NCI-H1436 (cell line): ENCODE measurements at regions not wholly inside any gene's neighbourhood (a gene's known extent, or its start where the extent isn't known, plus 50 kb on each side); places are given as distances from the start of the nearest gene placed in this dataset.
"Not testable (repeated sequence)": the region's sequence is repeated elsewhere in the genome, so short reads cannot be mapped to it uniquely, and the experiment has no call there.

Source experiments
- DNase-seq: peaks from one replicate; lab custom pipeline; 2025; lab: John Stamatoyannopoulos, UW

DNA sequence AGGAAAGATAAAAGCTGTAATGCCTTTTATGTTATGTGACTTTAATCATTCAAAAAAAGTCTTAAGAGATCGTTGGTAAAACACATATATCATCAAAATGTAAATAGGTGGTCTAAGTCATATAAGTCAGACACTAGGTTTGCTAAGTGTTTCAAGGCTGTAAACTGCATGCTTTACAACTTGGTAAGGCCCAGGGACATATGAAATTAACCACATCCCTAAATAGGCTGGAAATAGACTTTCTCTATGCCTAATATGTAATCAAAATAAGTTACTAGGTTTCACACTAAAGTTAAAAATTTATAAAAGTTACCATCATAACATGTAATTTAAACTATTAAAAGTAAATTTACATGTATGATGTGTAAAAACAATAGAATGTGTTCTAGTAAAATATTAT lies 946.3 kb upstream of the LRATD1 start:
- DNase-seq, result no peak

DNA sequence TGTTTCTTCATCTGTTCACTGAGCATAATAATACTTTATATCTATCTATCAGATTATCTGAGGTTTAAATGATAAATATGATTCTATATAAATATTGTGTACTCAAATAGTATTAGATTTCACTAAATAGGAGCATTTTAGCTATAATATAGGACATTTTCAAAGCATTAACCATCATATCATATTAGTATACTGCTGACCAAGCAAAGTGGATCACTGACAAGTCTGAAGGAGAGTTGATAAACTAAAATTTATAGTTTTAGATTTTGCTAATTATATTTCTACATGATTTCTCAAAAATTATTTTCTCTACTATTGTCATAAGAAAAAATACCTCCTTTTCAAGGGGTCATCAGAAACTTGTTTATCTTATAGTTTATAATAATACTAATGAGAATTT lies 937.8 kb upstream of the LRATD1 start:
- DNase-seq, result no peak

GRCh38 chr2:13696601-13697000 lies 935.9 kb upstream of the LRATD1 start:
- DNase-seq, result no peak

- DNase-seq, result no peak
Observed at GRCh38 chr2:13698847-13699246, 933.7 kb upstream of the LRATD1 start.

DNA sequence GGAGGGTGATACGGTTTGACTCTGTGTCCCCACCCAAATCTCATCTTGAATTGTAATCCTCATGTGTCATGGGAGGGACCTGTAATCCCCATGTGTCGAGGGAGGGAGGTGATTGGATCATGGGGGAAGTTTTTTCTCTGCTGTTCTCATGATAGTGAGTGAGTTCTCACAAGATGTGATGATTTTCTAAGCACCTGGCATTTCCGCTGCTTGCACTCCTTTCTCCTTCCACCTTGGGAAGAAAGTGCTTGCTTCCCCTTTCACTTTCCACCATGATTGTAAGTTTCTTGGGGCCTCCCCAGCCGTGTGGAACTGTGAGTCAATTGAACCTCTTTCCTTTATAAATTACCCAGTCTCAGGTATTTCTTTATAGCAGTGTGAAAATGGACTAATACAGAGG lies 932.6 kb upstream of the LRATD1 start:
- DNase-seq, result not testable (repeated sequence)

DNA sequence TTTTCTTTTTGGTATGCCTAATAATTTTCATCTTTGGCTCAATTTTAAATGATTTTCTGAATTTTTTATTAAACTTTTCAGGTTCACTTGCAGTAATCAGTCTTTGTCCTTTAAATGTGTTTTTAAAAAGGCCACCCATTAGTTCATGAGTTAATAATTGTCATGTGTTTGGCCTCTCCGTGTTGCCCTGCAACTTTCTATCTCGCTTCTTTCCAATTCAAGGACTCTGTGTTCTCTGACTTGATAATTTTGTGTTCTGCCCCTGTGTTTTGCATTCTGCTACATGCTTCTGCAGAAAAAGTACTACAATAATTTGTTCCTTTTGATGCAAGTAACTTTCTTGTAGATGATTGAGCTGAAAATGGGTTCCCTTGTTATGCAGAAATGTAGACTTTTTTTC lies 921.4 kb upstream of the LRATD1 start:
- no peak for DNase-seq

DNA sequence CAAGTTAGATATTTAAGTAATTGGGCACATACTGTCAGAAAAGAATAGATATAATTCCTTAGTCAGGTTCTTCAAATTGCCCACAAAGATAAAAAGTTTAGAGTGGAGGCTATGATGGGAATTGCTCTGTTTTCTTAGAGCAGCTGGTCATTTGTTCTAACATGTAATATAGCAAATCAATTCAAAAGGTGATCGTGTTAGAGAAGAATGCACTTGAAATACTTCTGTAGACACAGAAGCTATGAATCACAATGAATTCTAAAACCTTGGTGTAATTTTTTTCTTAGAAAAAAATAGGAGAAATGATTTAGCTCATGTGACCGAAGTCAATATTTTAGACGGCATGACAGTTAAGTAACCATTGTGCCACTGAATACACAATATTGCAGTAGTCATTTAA lies 918.1 kb upstream of the LRATD1 start:
- DNase-seq, result no peak

DNA sequence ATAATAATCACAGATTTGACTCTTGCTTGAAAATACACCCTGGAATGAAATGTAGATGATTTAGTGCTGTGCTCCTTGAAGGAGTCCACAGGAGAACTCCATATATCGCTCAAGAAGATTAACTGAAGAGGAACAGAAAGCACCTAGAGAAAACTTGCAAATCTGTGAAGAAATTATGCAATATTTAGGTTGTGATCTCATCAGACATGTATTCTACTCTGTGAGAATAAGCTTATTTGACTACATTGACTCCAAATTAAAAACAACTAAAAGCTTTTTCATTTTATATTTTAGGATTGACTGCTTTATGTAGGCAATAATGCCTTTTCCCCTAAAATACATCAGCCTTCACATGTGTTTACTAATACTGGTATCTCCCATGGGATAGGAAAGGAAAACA lies 906.6 kb upstream of the LRATD1 start:
- DNase-seq, result no peak

- DNase-seq, result no peak
Observed at GRCh38 chr2:13745330-13745729, 887.2 kb upstream of the LRATD1 start.

DNA sequence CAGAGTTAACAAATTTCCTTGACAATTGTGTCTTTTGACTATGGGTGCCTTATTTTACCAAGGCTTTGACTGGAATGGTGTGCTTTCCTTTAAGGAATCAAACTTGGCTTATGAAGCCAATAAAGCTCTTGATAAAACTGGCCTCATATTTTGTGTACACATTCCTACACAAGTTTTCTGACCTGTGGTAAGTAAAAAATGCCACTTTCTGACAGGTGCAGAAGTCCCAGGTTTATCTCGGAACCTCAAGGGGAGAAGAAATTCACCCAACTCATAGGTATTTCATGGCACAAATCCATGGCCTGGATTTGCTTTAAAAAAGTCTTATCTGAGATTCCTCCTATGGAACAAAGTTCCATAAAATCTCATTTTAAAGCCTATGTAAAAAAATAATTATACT lies 880.6 kb upstream of the LRATD1 start:
- no peak for DNase-seq

GRCh38 chr2:13758412-13758811 lies 874.1 kb upstream of the LRATD1 start:
- DNase-seq, result no peak

DNA sequence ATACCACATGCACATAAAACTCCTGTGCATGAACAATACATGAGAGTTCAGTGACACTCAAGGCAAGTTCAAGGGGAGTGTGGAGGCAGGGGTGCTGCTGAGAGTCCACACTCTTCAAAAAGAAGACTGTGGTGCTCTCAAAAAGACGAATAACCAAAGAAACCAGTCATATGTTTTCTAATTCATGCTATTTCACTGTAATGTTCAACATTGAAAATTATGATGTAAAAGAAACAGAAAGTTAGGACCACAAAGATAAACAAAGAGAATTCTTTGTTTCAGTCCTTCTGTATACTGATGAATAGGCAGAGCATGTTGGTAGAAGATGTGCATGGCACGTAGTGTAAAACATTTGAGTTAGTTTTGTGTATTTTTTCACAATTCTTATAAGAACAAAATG lies 864.2 kb upstream of the LRATD1 start:
- no peak for DNase-seq

- DNase-seq, result no peak
Observed at GRCh38 chr2:13770279-13770678, 862.2 kb upstream of the LRATD1 start.

DNA sequence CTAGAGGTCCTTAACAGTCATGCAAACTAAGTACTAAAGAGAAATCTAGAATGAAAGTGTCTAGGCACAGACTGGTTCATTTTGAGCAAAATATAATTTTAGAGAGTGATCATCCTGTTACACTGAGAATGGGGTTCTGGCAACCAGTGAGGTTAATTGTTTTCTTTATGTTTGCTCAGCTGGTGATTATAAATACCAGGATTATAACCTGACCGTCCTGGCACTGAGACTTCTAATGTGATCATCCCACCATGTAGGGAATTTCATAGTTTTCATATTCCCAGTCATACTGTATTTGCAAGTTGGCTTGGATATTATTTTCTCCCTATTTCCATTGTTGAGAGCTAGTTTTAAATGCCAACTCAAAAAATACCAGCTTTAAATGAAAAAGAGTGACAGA lies 852.5 kb upstream of the LRATD1 start:
- no peak for DNase-seq

- DNase-seq, result no peak
Observed at GRCh38 chr2:13791019-13791547, 841.4 kb upstream of the LRATD1 start.

DNA sequence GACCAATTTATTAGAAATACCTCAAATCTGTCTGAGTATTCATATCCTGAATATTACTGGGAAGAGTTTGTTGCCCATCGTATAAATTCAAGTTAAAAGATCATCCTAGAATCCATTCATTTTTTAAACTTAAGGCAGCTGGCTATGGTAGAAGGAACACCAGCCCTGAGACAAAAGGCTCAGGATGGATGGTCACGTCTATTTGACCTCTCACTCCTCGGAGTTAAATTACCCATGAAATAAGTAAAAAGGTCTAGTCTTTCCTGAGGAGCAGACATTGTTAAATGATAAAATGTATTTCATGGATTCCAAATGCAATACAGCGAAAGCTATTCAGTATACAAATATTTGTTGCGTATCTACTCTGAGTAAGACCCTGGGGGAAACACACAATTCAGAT lies 826.0 kb upstream of the LRATD1 start:
- DNase-seq, result no peak

DNA sequence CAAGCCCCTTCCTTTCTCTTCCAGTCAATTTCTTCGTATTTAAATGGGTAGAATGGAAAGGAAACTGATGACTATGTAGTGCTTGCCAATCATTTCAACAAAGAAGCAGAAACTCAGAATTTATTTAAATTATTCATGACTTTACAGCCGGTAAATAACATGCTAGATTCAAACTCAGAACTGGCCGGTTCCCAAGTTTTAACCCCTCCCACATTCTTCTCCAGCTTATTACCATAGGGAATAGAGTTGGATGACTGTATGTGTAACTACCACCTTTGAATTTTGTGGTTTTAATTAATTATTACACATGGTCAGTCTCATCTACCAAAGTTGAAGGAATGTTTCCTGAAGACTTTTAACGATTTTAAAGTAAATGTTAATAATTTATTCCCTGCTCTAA lies 819.3 kb upstream of the LRATD1 start:
- no peak for DNase-seq

- no peak for DNase-seq
Observed at GRCh38 chr2:13818002-13818401, 814.5 kb upstream of the LRATD1 start.

DNA sequence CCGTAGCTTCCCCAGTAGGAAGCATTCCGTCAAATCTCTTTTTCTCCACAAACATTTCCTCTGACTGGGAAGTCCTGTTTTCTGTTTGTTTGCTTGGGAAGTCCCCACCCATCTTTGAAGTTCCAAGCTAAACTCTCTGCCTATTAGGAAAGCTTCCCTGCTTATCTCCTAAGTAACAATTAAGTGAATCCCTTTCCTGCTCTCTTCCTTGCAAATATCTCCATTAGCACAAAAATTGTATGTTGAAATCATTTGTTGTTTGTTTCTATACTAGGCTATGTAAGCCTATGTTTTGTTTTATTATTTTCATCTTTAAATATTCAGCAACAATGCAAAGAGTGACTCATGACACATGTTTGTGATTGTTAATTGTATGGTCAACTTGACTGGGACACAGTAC lies 812.6 kb upstream of the LRATD1 start:
- no peak for DNase-seq

- DNase-seq, result no peak
Observed at GRCh38 chr2:13821255-13821880, 811.1 kb upstream of the LRATD1 start.

GRCh38 chr2:13822365-13822764 lies 810.2 kb upstream of the LRATD1 start:
- DNase-seq, result no peak

GRCh38 chr2:13826314-13826853 lies 806.1 kb upstream of the LRATD1 start:
- DNase-seq, result no peak

DNA sequence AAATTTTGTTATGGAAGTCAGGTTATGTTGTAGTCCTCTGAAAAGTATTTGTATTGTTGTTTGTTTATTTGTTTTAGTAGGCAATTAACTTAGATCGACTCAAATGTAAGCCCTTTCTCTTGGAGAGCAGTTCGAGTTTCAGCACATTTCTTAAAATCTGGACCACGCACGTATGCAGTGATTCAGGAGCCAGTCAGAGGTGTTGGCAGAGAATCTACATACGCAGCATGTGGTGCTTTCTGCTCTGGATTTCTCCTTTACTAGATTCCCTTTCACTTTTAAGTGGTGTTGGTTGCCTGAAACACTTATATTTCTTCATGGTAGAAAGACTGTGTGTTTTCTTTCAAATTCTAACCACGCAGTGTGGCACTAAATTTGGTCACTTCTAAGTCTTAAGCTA lies 773.9 kb upstream of the LRATD1 start:
- DNase-seq, result no peak

DNA sequence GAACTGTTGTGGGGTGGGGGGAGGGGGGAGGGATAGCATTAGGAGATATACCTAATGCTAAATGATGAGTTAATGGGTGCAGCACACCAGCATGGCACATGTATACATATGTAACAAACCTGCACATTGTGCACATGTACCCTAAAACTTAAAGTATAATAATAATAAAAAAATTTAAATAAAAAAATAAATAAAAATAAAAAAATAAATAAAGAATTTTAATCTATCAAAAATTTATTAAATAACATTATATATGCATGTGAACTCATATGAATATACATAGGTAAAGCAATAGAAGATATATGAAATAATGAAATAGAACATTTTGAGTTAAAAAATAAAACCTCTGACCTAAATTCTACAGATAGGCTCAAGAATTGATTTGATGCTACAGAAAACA lies 764.2 kb upstream of the LRATD1 start:
- not testable (repeated sequence) for DNase-seq
